AG04450 (cell line): ENCODE measurements at regions not wholly inside any gene's neighbourhood (a gene's known extent, or its start where the extent isn't known, plus 50 kb on each side); places are given as distances from the start of the nearest gene placed in this dataset.
"Not testable (repeated sequence)": the region's sequence is repeated elsewhere in the genome, so short reads cannot be mapped to it uniquely, and the experiment has no call there.

ENCODE experiments used
- CTCF ChIA-PET: fragments of 300-600, 350-600 bp; formaldehyde crosslinking; extraction: SDS; loops from one replicate; lab custom pipeline; 2022; ENCODE audit warnings: antibody characterized with exemption, inconsistent platforms; lab: Charles Lee
- POLR2A ChIA-PET: fragments of 350-600 bp; formaldehyde crosslinking; extraction: SDS; loops from one replicate; lab custom pipeline; 2021; ENCODE audit warnings: antibody characterized with exemption, inconsistent platforms; lab: Yijun Ruan, JAX
- DNase-seq: peaks from one replicate; pipeline ENCODE4 v3.0.0-alpha.2; 2011; ENCODE audit warnings: low read depth, low spot score
- H3K27ac ChIP-seq: one replicate; pipeline ENCODE4 v1.5.1; 2012; ENCODE audit warnings: low read depth, low read length, control low read depth
- H3K27me3 ChIP-seq: one replicate; pipeline ENCODE4 v1.6.0; 2012; ENCODE audit warnings: low read length; ENCODE audit not compliant: control insufficient read depth, insufficient read depth
- H3K4me3 ChIP-seq: 2 replicates; pipeline ENCODE4 v1.5.1; 2011; ENCODE audit warnings: mild to moderate bottlenecking, low read depth, low read length, control low read depth
- H3K9me3 ChIP-seq: 2 replicates; pipeline ENCODE4 v1.5.1; 2012; ENCODE audit warnings: low read length; ENCODE audit not compliant: control insufficient read depth, insufficient read depth
- TF ChIP-seq, protein P1 (sequence below): IDR thresholded peaks from 2 replicates; pipeline ENCODE4 v1.5.1; 2011; ENCODE audit warnings: low read depth, low read length, control low read depth, inconsistent platforms

DNA sequence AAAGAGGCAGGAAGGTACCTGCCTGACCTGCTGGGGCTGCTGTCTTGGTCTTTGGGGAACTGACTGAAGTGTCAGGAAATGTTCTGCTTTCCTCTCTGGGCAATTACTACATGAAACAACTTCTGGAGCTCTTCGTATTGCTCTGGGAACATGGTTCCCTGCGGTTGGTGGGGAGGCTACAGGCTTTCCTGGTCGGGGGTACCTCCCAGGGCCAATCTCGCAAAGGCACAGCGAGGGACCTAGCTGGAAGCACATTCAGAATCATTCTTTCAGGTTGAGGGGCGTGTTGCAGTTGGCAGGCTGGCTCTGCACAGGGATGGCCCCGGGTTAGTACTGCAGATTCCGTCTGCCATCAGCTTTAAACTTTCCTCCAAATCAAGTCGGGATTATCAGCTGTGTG is 88.9 kb upstream of the RANBP3L start:
- Histone ChIP-seq H3K9me3 (no peaks in the 10 kb centered on the region), H3K27me3 (peaks cover 4% of the 10 kb centered on the region), H3K4me3 (no peak overlapping the region), H3K27ac (no peak overlapping the region)
- DNase-seq, result no peak
- TF ChIP-seq, protein P1, sequence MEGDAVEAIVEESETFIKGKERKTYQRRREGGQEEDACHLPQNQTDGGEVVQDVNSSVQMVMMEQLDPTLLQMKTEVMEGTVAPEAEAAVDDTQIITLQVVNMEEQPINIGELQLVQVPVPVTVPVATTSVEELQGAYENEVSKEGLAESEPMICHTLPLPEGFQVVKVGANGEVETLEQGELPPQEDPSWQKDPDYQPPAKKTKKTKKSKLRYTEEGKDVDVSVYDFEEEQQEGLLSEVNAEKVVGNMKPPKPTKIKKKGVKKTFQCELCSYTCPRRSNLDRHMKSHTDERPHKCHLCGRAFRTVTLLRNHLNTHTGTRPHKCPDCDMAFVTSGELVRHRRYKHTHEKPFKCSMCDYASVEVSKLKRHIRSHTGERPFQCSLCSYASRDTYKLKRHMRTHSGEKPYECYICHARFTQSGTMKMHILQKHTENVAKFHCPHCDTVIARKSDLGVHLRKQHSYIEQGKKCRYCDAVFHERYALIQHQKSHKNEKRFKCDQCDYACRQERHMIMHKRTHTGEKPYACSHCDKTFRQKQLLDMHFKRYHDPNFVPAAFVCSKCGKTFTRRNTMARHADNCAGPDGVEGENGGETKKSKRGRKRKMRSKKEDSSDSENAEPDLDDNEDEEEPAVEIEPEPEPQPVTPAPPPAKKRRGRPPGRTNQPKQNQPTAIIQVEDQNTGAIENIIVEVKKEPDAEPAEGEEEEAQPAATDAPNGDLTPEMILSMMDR, result no peak
- CTCF ChIA-PET, result interaction anchor here (0.6 to 0.7 kb wide), 2 partner anchors 109 to 306 kb away, joined by 3 to 4 read pairs; no protein-coding TSS in a partner anchor
- POLR2A ChIA-PET, result no interaction called here

DNA sequence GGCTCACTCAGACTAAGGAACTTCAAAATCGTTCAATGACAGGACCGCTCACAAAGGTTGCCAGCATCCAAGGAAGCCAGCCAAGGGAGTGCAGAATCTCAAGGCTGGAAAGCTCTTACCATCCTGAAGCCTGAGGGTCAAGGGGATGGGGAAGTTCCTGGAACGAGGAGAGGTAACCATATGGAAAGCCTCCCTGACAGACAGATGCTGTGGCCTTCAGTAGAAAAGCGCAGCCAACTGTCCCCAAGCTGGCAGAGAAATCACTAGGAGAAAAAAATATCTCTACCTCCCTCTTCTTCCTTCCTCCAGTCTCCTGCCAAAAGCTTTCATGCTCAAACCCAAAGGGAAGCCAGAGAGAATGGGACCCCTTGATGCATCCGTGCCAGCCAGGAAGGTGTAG is 90.5 kb upstream of the RANBP3L start:
- no peak overlapping the region for H3K27ac ChIP-seq
- TF ChIP-seq, protein P1, result no peak
- no peaks in the 10 kb centered on the region for H3K9me3 ChIP-seq
- POLR2A ChIA-PET, result no interaction called here
- peaks cover 4% of the 10 kb centered on the region for H3K27me3 ChIP-seq
- no peak overlapping the region for H3K4me3 ChIP-seq
- DNase-seq, result no peak
- CTCF ChIA-PET, result interaction anchor here (0.9 to 1.2 kb wide), 2 partner anchors 31 to 115 kb away, joined by 3 to 4 read pairs; no protein-coding TSS in a partner anchor

DNA sequence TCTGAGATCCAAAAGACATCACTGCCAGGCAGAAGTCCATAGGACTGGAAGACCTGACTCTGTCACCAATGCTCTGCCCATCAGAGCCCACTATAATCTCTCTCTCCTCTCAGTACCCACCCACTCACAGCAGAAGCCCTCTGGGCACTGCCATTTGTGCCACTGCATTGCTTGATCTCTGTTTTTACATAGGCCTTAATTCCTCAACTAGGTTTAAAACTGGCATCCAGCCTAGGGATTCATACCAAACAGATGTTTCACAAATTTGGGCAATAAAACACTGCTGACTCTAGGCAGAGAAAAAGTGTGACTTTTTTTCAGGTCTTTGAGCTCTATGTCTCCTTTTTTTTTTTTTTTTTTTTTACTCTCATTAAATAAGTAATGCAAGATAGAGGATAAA is 91.1 kb upstream of the RANBP3L start:
- TF ChIP-seq, protein P1, result no peak
- peaks cover 4% of the 10 kb centered on the region for H3K27me3 ChIP-seq
- POLR2A ChIA-PET, result interaction anchor here (0.6 kb wide), 1 partner anchor 109 kb away, joined by 3 read pairs; no protein-coding TSS in a partner anchor
- no peak overlapping the region for H3K27ac ChIP-seq
- DNase-seq, result no peak
- H3K4me3 ChIP-seq, result no peak overlapping the region
- H3K9me3 ChIP-seq, result no peaks in the 10 kb centered on the region
- CTCF ChIA-PET, result interaction anchor here (0.6 to 1.3 kb wide), 6 partner anchors 24 to 298 kb away, joined by 3 to 8 read pairs (median 4); no protein-coding TSS in a partner anchor

DNA sequence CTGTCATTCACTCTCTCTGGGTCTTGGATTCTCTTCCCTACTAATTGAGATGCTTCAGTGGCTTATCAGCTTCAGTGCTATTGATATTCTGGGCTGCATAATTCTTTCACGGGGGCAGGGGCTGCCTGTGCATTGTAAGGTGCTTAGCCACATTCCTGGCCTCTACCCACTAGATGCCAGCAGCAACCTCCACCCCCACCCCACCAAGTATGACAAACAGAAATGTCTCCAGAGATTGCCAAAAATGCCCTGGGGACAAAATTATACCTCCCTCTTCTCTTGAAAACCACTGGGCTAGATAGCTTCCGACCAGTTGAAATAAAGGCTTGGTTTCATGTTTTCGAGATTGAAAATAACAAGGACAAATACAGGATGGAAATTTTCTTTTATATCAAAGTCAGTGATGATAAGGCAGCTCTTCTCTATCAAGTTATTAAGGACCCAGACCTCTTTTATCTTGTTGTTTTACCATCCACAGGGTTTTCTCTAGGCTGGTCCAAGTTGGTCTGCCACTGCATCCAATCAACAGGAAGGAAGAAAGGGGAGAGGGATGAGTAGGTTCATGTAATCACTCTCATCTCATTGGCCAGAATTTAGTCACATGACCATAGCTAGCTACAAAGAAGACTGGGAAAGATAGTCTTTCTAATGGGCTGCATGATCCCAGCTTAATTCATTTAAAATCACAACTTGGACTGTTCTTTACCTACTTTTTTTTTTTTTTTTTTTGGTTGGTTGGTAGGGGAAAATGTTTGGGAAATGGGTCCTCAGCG is 92.1 kb upstream of the RANBP3L start:
- Histone ChIP-seq H3K9me3 (no peaks in the 10 kb centered on the region), H3K27me3 (peaks cover 4% of the 10 kb centered on the region), H3K27ac (no peak overlapping the region), H3K4me3 (no peak overlapping the region)
- ChIA-PET POLR2A (no interaction called here), CTCF (interaction anchor here (0.6 to 1.4 kb wide), 8 partner anchors 127 to 450 kb away, joined by 3 to 7 read pairs (median 4); no protein-coding TSS in a partner anchor)
- no peak for DNase-seq
- TF ChIP-seq, protein P1, result no peak

DNA sequence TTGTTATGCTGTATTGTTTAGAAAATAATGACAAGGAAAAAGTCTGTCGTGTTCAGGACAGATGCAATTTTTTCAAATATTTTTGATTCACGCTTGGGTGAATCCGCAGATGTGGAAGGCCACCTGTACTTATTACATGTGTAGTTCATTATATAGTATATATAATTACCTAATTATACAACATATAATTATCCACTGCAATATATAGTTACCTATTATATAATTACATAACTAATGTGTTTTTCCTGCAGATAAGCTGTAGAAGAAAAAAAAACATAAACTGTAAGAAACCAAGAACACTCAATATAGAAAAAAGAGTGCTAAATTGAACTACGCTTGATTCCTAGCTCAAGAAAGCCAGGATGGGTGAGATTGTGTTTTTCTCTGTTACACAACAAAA is 93.6 kb upstream of the RANBP3L start:
- no peak overlapping the region for H3K4me3 ChIP-seq
- no peak overlapping the region for H3K27ac ChIP-seq
- H3K9me3 ChIP-seq, result no peaks in the 10 kb centered on the region
- ChIA-PET CTCF (interaction anchor here (1.4 kb wide), 1 partner anchor 316 kb away, joined by 4 read pairs; no protein-coding TSS in a partner anchor), POLR2A (no interaction called here)
- peaks cover 4% of the 10 kb centered on the region for H3K27me3 ChIP-seq
- TF ChIP-seq, protein P1, result no peak
- DNase-seq, result no peak

DNA sequence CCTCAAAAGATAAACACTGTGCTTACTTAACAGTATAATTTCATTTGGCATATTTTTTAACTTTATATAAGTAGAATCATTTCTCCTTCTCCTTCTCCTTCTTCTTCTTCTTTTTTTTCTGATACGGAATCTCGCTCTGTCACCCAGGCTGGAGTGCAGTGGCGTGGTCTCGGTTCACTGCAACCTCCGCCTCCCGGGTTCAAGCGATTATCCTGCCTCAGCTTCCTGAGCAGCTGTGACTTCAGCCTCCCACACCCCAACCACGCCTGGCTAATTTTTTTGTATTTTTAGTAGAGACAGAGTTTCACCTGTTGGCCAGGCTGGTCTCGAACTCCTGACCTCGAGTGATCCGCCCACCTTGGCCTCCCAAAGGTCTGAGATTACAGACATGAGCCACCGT is 94.2 kb upstream of the RANBP3L start:
- POLR2A ChIA-PET, H3K27me3 ChIP-seq, H3K9me3 ChIP-seq, CTCF ChIA-PET, H3K27ac ChIP-seq, H3K4me3 ChIP-seq, DNase-seq: not testable (repeated sequence)
